ENCODE measurements at regions not wholly inside any gene's neighbourhood (a gene's known extent, or its start where the extent isn't known, plus 50 kb on each side); places are given as distances from the start of the nearest gene placed in this dataset.

GRCh38 chr3:162721736-162722135 is 1225.1 kb downstream of the OTOL1 start:
- H3K36me3 ChIP-seq (ENCODE audit: control insufficient read depth, insufficient read depth, low read length) = no peaks in the 10 kb centered on the region
- H3K4me3 ChIP-seq = no peak overlapping the region
- H3K4me1 ChIP-seq (replicated peaks in 1 of 2; ENCODE audit: control insufficient read depth in 2 of 2, insufficient read depth in 2 of 2, low read length in 2 of 2) = no peaks in the 10 kb centered on the region
- no peak overlapping the region for H3K27ac ChIP-seq (ENCODE audit: extremely low read depth, low read depth, low read length)
- no peak overlapping the region for H2AFZ ChIP-seq (ENCODE audit: low read depth, low read length)
- no TSS peak for BruUV-seq (replicated peaks)
- ATAC-seq (no peak), DNase-seq (ENCODE audit: extremely low read depth in 1 of 4, low spot score in 3 of 4) (no peak), FAIRE-seq (no peak)
- no peak overlapping the region for H3K4me2 ChIP-seq (ENCODE audit: insufficient read depth, low read length)
- H3K9ac ChIP-seq (ENCODE audit: insufficient read depth in 1 of 2, low read depth in 2 of 2, low read length in 2 of 2) = no peak overlapping the region
- no peak for TF ChIP-seq ZNF780A (CRISPR knock-in tag; IDR thresholded peaks at IDR 0.05)
- TF ChIP-seq CREB1 (IDR thresholded peaks at IDR 0.05) = no peak
- TF ChIP-seq CREB1 (CRISPR knock-in tag; IDR thresholded peaks at IDR 0.05) = no peak
- no peak for TF ChIP-seq ZBTB33 (CRISPR knock-in tag; IDR thresholded peaks at IDR 0.05)
- TF ChIP-seq MCM2 (IDR thresholded peaks at IDR 0.05; ENCODE audit: low read depth) = no peak
- TF ChIP-seq ZNF280A (IDR thresholded peaks at IDR 0.05; ENCODE audit: low read depth, partially characterized antibody) = no peak
- POLR2A ChIA-PET = no interaction called here
- no peaks in the 10 kb centered on the region for H3K79me2 ChIP-seq (ENCODE audit: control insufficient read depth, insufficient read depth, low read length)
- no peaks in the 10 kb centered on the region; the same call in 1 of the 2 replicates for H3K9me3 ChIP-seq (replicated peaks; ENCODE audit: control insufficient read depth, insufficient read depth, low read depth, low read length)
- intact Hi-C loops (cut with micrococcal nuclease) (no loop called here), in situ Hi-C loops (cut with MboI) (no loop called here)
- H4K20me1 ChIP-seq (replicated peaks; ENCODE audit: control insufficient read depth, insufficient read depth, low read length) = no peaks in the 10 kb centered on the region
- no peaks in the 10 kb centered on the region for H3K27me3 ChIP-seq (ENCODE audit: control insufficient read depth in 2 of 2, insufficient read depth in 2 of 2, low read length in 2 of 2)
- no peaks in the 10 kb centered on the region for H3K9me1 ChIP-seq (ENCODE audit: control insufficient read depth, insufficient read depth, low read length)
- CTCF ChIA-PET (ENCODE audit: low intra/inter-chr PET ratio) = no interaction called here
- 7% methylated on average over 1 of the region's 1 CpG for WGBS (ENCODE audit: insufficient coverage, low coverage, missing lambda C conversion rate)
